Astrocyte (in vitro differentiated cells and primary cell): ENCODE measurements at regions not wholly inside any gene's neighbourhood (a gene's known extent, or its start where the extent isn't known, plus 50 kb on each side); places are given as distances from the start of the nearest gene placed in this dataset.

Experiments used
- CTCF ChIP-seq: IDR thresholded peaks from 2 replicates; pipeline ENCODE4 v1.5.1; 2011; ENCODE audit warnings: low read depth, mild to moderate bottlenecking, inconsistent platforms, low read length, moderate library complexity; ENCODE audit not compliant: insufficient read depth
- EZH2 ChIP-seq: IDR thresholded peaks from 2 replicates; pipeline ENCODE4 v1.6.1; 2012; ENCODE audit warnings: mild to moderate bottlenecking, low read length, inconsistent platforms; ENCODE audit not compliant: insufficient read depth

GRCh38 chr6:23394681-23395080 is 731.3 kb upstream of the NRSN1 start:
- TF ChIP-seq CTCF (no peak), EZH2 (no peak)
